ENCODE measurements at regions not wholly inside any gene's neighbourhood (a gene's known extent, or its start where the extent isn't known, plus 50 kb on each side); places are given as distances from the start of the nearest gene placed in this dataset.

GRCh38 chr10:120650705-120651399, 193.8 kb downstream of the PLPP4 start:
- no peak for DNase-seq
- Mint-ChIP-seq H3K9me3 (no peaks in the 10 kb centered on the region; the same call in 1 of the 2 replicates), H3K27ac (no peak overlapping the region), H3K4me3 (no peak overlapping the region), H3K4me1 (ENCODE audit: low read depth) (no peaks in the 10 kb centered on the region), H3K27me3 (ENCODE audit: insufficient read depth) (peaks cover 7% of the 10 kb centered on the region; the same call in 1 of the 2 replicates), H3K36me3 (ENCODE audit: low read depth) (no peaks in the 10 kb centered on the region)
- TF ChIP-seq CTCF (IDR thresholded peaks at IDR 0.05): no peak

- no peak for DNase-seq
- H3K36me3 Mint-ChIP-seq (ENCODE audit: low read depth): no peaks in the 10 kb centered on the region
- H3K27me3 Mint-ChIP-seq (ENCODE audit: insufficient read depth): no peaks in the 10 kb centered on the region; the same call in 1 of the 2 replicates
- H3K9me3 Mint-ChIP-seq: no peaks in the 10 kb centered on the region; the same call in 1 of the 2 replicates
- H3K27ac Mint-ChIP-seq: no peak overlapping the region
- no peaks in the 10 kb centered on the region for H3K4me1 Mint-ChIP-seq (ENCODE audit: low read depth)
- no peak for TF ChIP-seq CTCF (IDR thresholded peaks at IDR 0.05)
- H3K4me3 Mint-ChIP-seq: no peak overlapping the region
Observed at GRCh38 chr10:120656107-120656506, 195.1 kb upstream of the WDR11 start.

GRCh38 chr10:120657371-120657770, 193.8 kb upstream of the WDR11 start:
- no peak for TF ChIP-seq CTCF (IDR thresholded peaks at IDR 0.05)

GRCh38 chr10:120658943-120659885, 191.9 kb upstream of the WDR11 start:
- no peak for TF ChIP-seq CTCF (IDR thresholded peaks at IDR 0.05)
- no peaks in the 10 kb centered on the region for H3K36me3 Mint-ChIP-seq (ENCODE audit: low read depth)
- H3K4me3 Mint-ChIP-seq: no peak overlapping the region
- no peak for DNase-seq
- peaks cover under 1% of the 10 kb centered on the region; the same call in 1 of the 2 replicates for H3K27me3 Mint-ChIP-seq (ENCODE audit: insufficient read depth)
- no peaks in the 10 kb centered on the region for H3K9me3 Mint-ChIP-seq
- no peaks in the 10 kb centered on the region for H3K4me1 Mint-ChIP-seq (ENCODE audit: low read depth)
- H3K27ac Mint-ChIP-seq: no peak overlapping the region

More at GRCh38 chr10:120657371-120657770, 193.8 kb upstream of the WDR11 start:
- Mint-ChIP-seq H3K4me1 (ENCODE audit: low read depth) (no peaks in the 10 kb centered on the region), H3K4me3 (no peak overlapping the region), H3K27me3 (ENCODE audit: insufficient read depth) (no peaks in the 10 kb centered on the region; the same call in 1 of the 2 replicates), H3K9me3 (no peaks in the 10 kb centered on the region), H3K36me3 (ENCODE audit: low read depth) (no peaks in the 10 kb centered on the region), H3K27ac (no peak overlapping the region)
- no peak for DNase-seq

- Mint-ChIP-seq H3K9me3 (no peaks in the 10 kb centered on the region), H3K27me3 (ENCODE audit: insufficient read depth) (peaks cover 4% of the 10 kb centered on the region), H3K27ac (no peak overlapping the region), H3K4me1 (ENCODE audit: low read depth) (peaks cover 6% of the 10 kb centered on the region; the same call in 1 of the 2 replicates), H3K4me3 (no peak overlapping the region), H3K36me3 (ENCODE audit: low read depth) (no peaks in the 10 kb centered on the region)
- no peak for DNase-seq
- TF ChIP-seq CTCF (IDR thresholded peaks at IDR 0.05): no peak
Observed at GRCh38 chr10:120666308-120666707, 184.9 kb upstream of the WDR11 start.

Data from HFFc6 (cell line).